NCI-H2107 treated with DMSO at 0.1 percent for 48 hours (cell line): ENCODE measurements at regions not wholly inside any gene's neighbourhood (a gene's known extent, or its start where the extent isn't known, plus 50 kb on each side); places are given as distances from the start of the nearest gene placed in this dataset.
"Not testable (repeated sequence)": the region's sequence is repeated elsewhere in the genome, so short reads cannot be mapped to it uniquely, and the experiment has no call there.

Source experiments
- DNase-seq: peaks from one replicate; lab custom pipeline; 2025; ENCODE audit not compliant: unreplicated experiment; lab: John Stamatoyannopoulos, UW

- DNase-seq: no peak
These were observed 242.4 kb upstream of the NR3C2 start for GRCh38 chr4:148684638-148685037.

GRCh38 chr4:148680884-148681283, 238.7 kb upstream of the NR3C2 start:
- no peak for DNase-seq

- no peak for DNase-seq
These were observed 234.1 kb upstream of the NR3C2 start for GRCh38 chr4:148676344-148676743.

GRCh38 chr4:148674876-148675275, 232.7 kb upstream of the NR3C2 start:
- no peak for DNase-seq

GRCh38 chr4:148664636-148665035, 222.4 kb upstream of the NR3C2 start:
- DNase-seq: no peak

GRCh38 chr4:148654131-148654530, 211.9 kb upstream of the NR3C2 start:
- no peak for DNase-seq

- DNase-seq: no peak
These were observed 211.5 kb upstream of the NR3C2 start for GRCh38 chr4:148653681-148654080.

GRCh38 chr4:148651991-148652390, 209.8 kb upstream of the NR3C2 start:
- DNase-seq: no peak

- DNase-seq: no peak
These were observed 207.6 kb upstream of the NR3C2 start for GRCh38 chr4:148649652-148650331.

GRCh38 chr4:148643851-148644250, 201.6 kb upstream of the NR3C2 start:
- no peak for DNase-seq

GRCh38 chr4:148642907-148643306, 200.7 kb upstream of the NR3C2 start:
- DNase-seq: no peak

- DNase-seq: not testable (repeated sequence)
These were observed 195.9 kb upstream of the NR3C2 start for GRCh38 chr4:148638079-148638478.

- DNase-seq: not testable (repeated sequence)
These were observed 195.2 kb upstream of the NR3C2 start for GRCh38 chr4:148637453-148637852.

GRCh38 chr4:148634476-148634875, 192.3 kb upstream of the NR3C2 start:
- DNase-seq: no peak

GRCh38 chr4:148633720-148634119, 191.5 kb upstream of the NR3C2 start:
- no peak for DNase-seq

GRCh38 chr4:148632476-148632875, 190.3 kb upstream of the NR3C2 start:
- no peak for DNase-seq

- no peak for DNase-seq
These were observed 187.8 kb upstream of the NR3C2 start for GRCh38 chr4:148630051-148630450.

GRCh38 chr4:148618856-148619255, 176.6 kb upstream of the NR3C2 start:
- DNase-seq: no peak

GRCh38 chr4:148608968-148609367, 166.8 kb upstream of the NR3C2 start:
- no peak for DNase-seq

GRCh38 chr4:148598418-148599207, 156.4 kb upstream of the NR3C2 start:
- DNase-seq: not testable (repeated sequence)

- DNase-seq: no peak
These were observed 147.0 kb upstream of the NR3C2 start for GRCh38 chr4:148589182-148589581.

- no peak for DNase-seq
These were observed 133.4 kb upstream of the NR3C2 start for GRCh38 chr4:148575577-148575976.

- DNase-seq: no peak
These were observed 132.7 kb upstream of the NR3C2 start for GRCh38 chr4:148574911-148575310.
